Panc1 (cell line): ENCODE measurements at regions not wholly inside any gene's neighbourhood (a gene's known extent, or its start where the extent isn't known, plus 50 kb on each side); places are given as distances from the start of the nearest gene placed in this dataset.

Source experiments
- CTCF ChIP-seq: fragments of 450-650 bp; IDR thresholded peaks from 2 replicates; pipeline ENCODE4 v1.5.1; 2017; ENCODE audit warnings: mild to moderate bottlenecking
- POLR2AphosphoS5 ChIP-seq: IDR thresholded peaks from 2 replicates; pipeline ENCODE4 v1.6.1; 2012; ENCODE audit warnings: mild to moderate bottlenecking, low read depth, low read length, moderate library complexity
- SIN3A ChIP-seq: IDR thresholded peaks from 2 replicates; pipeline ENCODE4 v1.6.1; 2012; ENCODE audit warnings: low read depth, mild to moderate bottlenecking, low read length, moderate library complexity, borderline replicate concordance; ENCODE audit not compliant: insufficient read depth
- TCF7L2 ChIP-seq: IDR thresholded peaks from 2 replicates; pipeline ENCODE4 v1.6.1; 2011; ENCODE audit warnings: mild to moderate bottlenecking, low read depth, low read length, inconsistent platforms
- TF ChIP-seq, protein P1 (sequence below), 2 experiments: IDR thresholded peaks; 2 replicates each; pipeline ENCODE4 v1.6.1; 2011 to 2012; ENCODE audit warnings: low read depth in 2 of 2, control low read depth in 1 of 2, low read length in 1 of 2, mild to moderate bottlenecking in 1 of 2, moderate library complexity in 1 of 2; ENCODE audit not compliant: insufficient read depth in 1 of 2

DNA sequence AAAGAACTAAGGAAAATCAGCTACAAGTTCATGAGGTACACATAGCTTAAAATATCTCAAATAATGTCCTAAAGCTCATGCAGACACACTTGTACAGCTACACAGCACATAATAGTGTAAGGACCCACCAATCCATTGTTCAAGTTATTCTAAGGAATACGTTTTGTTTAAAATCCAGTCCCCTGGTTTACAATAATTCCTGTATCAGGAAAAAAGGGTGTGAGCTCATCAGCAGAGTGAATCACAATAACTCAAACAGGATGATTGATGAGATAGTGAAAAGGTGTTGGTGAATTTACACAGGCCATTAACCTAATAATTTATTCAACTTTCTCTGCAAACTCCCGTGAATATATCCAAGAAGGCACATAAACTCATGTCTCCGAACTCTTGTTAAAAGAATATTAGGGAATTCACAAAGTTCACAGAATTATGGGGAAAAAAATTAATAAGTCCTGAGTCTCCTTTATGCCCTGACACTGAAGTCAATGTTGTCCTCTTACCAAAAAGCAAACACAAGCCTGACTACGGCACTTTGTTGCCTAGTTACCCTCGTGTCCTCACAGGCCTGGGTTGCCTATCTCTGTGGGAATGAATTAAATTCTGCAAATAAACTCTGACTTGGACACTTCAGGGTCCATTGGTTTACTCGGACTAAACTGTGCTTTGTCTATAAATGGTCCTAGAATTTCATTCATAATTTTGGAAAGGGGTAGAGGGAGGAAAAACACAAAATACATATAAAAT is 142.8 kb upstream of the PDE4D start:
- no peak for TF ChIP-seq CTCF
- no peak for TF ChIP-seq TCF7L2
- TF ChIP-seq, protein P1, sequence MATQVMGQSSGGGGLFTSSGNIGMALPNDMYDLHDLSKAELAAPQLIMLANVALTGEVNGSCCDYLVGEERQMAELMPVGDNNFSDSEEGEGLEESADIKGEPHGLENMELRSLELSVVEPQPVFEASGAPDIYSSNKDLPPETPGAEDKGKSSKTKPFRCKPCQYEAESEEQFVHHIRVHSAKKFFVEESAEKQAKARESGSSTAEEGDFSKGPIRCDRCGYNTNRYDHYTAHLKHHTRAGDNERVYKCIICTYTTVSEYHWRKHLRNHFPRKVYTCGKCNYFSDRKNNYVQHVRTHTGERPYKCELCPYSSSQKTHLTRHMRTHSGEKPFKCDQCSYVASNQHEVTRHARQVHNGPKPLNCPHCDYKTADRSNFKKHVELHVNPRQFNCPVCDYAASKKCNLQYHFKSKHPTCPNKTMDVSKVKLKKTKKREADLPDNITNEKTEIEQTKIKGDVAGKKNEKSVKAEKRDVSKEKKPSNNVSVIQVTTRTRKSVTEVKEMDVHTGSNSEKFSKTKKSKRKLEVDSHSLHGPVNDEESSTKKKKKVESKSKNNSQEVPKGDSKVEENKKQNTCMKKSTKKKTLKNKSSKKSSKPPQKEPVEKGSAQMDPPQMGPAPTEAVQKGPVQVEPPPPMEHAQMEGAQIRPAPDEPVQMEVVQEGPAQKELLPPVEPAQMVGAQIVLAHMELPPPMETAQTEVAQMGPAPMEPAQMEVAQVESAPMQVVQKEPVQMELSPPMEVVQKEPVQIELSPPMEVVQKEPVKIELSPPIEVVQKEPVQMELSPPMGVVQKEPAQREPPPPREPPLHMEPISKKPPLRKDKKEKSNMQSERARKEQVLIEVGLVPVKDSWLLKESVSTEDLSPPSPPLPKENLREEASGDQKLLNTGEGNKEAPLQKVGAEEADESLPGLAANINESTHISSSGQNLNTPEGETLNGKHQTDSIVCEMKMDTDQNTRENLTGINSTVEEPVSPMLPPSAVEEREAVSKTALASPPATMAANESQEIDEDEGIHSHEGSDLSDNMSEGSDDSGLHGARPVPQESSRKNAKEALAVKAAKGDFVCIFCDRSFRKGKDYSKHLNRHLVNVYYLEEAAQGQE (IDR thresholded peaks at IDR 0.05; ENCODE audit: insufficient read depth in 1 of 2, low read depth in 2 of 2, low read length in 1 of 2), result no peak
- no peak for TF ChIP-seq POLR2AphosphoS5
- TF ChIP-seq SIN3A, result no peak
